ENCODE measurements at regions not wholly inside any gene's neighbourhood (a gene's known extent, or its start where the extent isn't known, plus 50 kb on each side); places are given as distances from the start of the nearest gene placed in this dataset.

DNA sequence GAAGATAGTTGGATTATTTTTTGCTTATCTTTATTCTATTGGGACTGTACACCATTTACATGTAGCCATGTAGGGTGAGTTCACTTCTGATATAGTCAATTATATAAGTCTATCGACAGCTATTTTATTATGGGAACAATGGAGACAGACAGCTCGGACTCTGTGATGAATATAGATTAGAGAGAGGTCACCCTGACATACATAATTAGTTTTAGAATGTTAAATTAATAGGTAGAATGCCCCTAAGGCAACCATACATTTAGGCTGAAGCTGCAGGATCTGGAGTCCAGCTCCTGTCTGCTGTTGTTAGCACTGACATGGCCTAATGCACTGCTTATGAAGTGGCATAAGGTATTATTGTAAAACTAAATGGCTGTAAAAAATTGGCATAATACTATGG, 700.8 kb downstream of the MAT2B start:
- TF ChIP-seq, protein P1, sequence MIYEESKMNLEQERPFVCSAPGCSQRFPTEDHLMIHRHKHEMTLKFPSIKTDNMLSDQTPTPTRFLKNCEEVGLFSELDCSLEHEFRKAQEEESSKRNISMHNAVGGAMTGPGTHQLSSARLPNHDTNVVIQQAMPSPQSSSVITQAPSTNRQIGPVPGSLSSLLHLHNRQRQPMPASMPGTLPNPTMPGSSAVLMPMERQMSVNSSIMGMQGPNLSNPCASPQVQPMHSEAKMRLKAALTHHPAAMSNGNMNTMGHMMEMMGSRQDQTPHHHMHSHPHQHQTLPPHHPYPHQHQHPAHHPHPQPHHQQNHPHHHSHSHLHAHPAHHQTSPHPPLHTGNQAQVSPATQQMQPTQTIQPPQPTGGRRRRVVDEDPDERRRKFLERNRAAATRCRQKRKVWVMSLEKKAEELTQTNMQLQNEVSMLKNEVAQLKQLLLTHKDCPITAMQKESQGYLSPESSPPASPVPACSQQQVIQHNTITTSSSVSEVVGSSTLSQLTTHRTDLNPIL (CRISPR knock-in tag; IDR thresholded peaks at IDR 0.05; ENCODE audit: low read depth): no peak
- no peak for TF ChIP-seq ESRRG (CRISPR knock-in tag; IDR thresholded peaks at IDR 0.05)

Data from SK-N-SH treated with all-trans-retinoic acid at 6 μM for 48 hours (cell line).